ENCODE measurements at regions not wholly inside any gene's neighbourhood (a gene's known extent, or its start where the extent isn't known, plus 50 kb on each side); places are given as distances from the start of the nearest gene placed in this dataset.
A peak's percentile ranks its signal among the peaks of the same experiment; 100 is the strongest.
"Not testable (repeated sequence)": the region's sequence is repeated elsewhere in the genome, so short reads cannot be mapped to it uniquely, and the experiment has no call there.

DNA sequence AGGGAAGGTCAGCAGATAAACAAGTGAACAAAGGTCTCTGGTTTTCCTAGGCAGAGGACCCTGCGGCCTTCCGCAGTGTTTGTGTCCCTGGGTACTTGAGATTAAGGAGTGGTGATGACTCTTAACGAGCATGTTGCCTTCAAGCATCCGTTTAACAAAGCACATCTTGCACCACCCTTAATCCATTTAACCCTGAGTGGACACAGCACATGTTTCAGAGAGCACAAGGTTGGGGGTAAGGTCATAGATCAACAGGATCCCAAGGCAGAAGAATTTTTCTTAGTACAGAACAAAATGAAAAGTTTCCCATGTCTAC, 966.4 kb upstream of the DEFB115 start:
- POLR2A ChIA-PET; intact Hi-C loops (cut with micrococcal nuclease); H3K27me3 ChIP-seq (ENCODE audit: control insufficient read depth in 2 of 2, insufficient read depth in 2 of 2, low read length in 2 of 2); CTCF ChIA-PET; H3K4me1 ChIP-seq (ENCODE audit: control insufficient read depth in 2 of 2, insufficient read depth in 2 of 2, low read length in 2 of 2); H3K36me3 Mint-ChIP-seq; H3K36me3 ChIP-seq (ENCODE audit: control insufficient read depth in 2 of 3, insufficient read depth in 3 of 3, low read length in 3 of 3); DNase-seq; H3K4me3 ChIP-seq (ENCODE audit: low read length); ATAC-seq; H3K27ac ChIP-seq (ENCODE audit: low read depth, low read length); H3K27me3 Mint-ChIP-seq; H3K9me3 ChIP-seq (ENCODE audit: control insufficient read depth in 2 of 3, low read length in 3 of 3): not testable (repeated sequence)
- Mint-ChIP-seq H3K9me3 (peaks cover 0 to 43% (median 0%) of the 10 kb centered on the region in 11 donors), H3K27ac (peak overlapping the region in 7 of 9 donors; percentile 67 to 96 (median 89)), H3K4me3 (peak overlapping the region in 7 of 10 donors; percentile 43 to 91 (median 82)), H3K4me1 (peaks cover 0 to 33% (median 14%) of the 10 kb centered on the region in 7 donors)

DNA sequence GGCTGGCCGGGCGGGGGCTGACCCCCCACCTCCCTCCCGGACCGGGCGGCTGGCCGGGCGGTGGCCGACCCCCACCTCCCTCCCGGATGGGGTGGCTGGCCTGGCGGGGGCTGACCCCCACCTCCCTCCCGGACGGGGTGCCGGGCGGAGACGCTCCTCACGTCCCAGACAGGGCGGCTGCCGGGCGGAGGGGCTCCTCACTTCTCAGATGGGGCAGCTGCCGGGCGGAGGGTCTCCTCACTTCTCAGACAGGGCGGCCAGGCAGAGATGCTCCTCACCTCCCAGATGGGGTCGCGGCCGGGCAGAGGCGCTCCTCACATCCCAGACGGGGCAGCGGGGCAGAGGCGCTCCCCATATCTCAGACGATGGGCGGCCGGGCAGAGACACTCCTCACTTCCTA, 965.8 kb upstream of the DEFB115 start:
- DNase-seq; intact Hi-C loops (cut with micrococcal nuclease); CTCF ChIA-PET; H3K36me3 ChIP-seq (ENCODE audit: control insufficient read depth in 2 of 3, insufficient read depth in 3 of 3, low read length in 3 of 3); H3K27ac Mint-ChIP-seq; H3K27ac ChIP-seq (ENCODE audit: low read depth, low read length); H3K4me3 Mint-ChIP-seq; H3K27me3 ChIP-seq (ENCODE audit: control insufficient read depth in 2 of 2, insufficient read depth in 2 of 2, low read length in 2 of 2); H3K4me1 ChIP-seq (ENCODE audit: control insufficient read depth in 2 of 2, insufficient read depth in 2 of 2, low read length in 2 of 2); H3K27me3 Mint-ChIP-seq; POLR2A ChIA-PET; H3K36me3 Mint-ChIP-seq; ATAC-seq; H3K9me3 ChIP-seq (ENCODE audit: control insufficient read depth in 2 of 3, low read length in 3 of 3); H3K4me3 ChIP-seq (ENCODE audit: low read length): not testable (repeated sequence)
- Mint-ChIP-seq H3K4me1 (peaks cover 0 to 30% (median 11%) of the 10 kb centered on the region in 7 donors), H3K9me3 (peaks cover 0 to 44% (median 0%) of the 10 kb centered on the region in 11 donors)

DNA sequence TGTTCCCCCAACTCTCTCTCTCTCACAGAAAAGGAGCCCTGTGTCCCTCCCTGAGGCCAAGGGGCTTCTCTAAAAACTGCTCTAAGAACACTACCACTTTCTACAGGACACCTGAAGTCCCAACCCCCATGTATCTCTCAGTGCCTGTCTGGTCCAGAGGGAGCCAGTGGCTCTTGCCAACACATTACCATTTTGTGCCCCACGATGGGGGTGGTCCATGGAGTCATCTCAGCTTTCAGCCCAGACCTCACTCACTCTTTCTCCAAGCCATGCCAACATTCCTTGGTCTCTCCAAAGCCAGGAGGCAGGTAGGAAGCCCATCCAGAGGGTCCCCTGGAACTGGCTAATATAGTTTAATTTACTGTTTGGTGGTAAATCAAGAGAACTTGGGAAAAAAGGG, 962.1 kb upstream of the DEFB115 start:
- Mint-ChIP-seq H3K9me3 (peaks cover 0 to 38% (median 0%) of the 10 kb centered on the region in 11 donors), H3K27me3 (peaks cover 4 to 20% (median 12%) of the 10 kb centered on the region in 5 donors), H3K4me1 (peaks cover 0 to 13% (median 5%) of the 10 kb centered on the region in 7 donors)
- H3K27me3 ChIP-seq (ENCODE audit: control insufficient read depth in 2 of 2, insufficient read depth in 2 of 2, low read length in 2 of 2); POLR2A ChIA-PET; H3K4me1 ChIP-seq (ENCODE audit: control insufficient read depth in 2 of 2, insufficient read depth in 2 of 2, low read length in 2 of 2); H3K4me3 ChIP-seq (ENCODE audit: low read length); CTCF ChIA-PET; H3K27ac Mint-ChIP-seq; H3K36me3 Mint-ChIP-seq; H3K36me3 ChIP-seq (ENCODE audit: control insufficient read depth in 2 of 3, insufficient read depth in 3 of 3, low read length in 3 of 3); H3K27ac ChIP-seq (ENCODE audit: low read depth, low read length); DNase-seq; ATAC-seq; H3K9me3 ChIP-seq (ENCODE audit: control insufficient read depth in 2 of 3, low read length in 3 of 3); H3K4me3 Mint-ChIP-seq; intact Hi-C loops (cut with micrococcal nuclease): not testable (repeated sequence)

DNA sequence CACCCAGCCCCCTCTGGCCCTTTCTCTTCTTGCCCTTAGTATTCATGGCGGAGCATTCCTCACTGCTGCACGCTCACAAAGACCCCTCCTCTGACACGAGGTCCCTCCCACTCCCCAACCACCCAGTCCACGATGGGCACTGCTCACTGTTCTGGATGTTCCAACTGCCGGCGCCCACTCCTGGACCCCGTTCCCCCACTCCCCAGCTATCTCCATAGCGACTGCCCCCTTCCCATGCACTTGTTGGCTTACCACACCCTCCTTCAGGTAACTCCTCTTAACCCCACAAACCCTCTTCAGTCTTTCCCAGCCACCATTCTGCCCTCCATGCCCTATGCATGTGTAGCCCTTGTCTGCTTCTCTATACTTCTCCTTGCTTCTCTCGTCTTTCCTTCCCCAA, 961.5 kb upstream of the DEFB115 start:
- H3K4me1 ChIP-seq (ENCODE audit: control insufficient read depth in 2 of 2, insufficient read depth in 2 of 2, low read length in 2 of 2); H3K36me3 ChIP-seq (ENCODE audit: control insufficient read depth in 2 of 3, insufficient read depth in 3 of 3, low read length in 3 of 3); H3K4me3 ChIP-seq (ENCODE audit: low read length); H3K27me3 ChIP-seq (ENCODE audit: control insufficient read depth in 2 of 2, insufficient read depth in 2 of 2, low read length in 2 of 2); intact Hi-C loops (cut with micrococcal nuclease); H3K9me3 ChIP-seq (ENCODE audit: control insufficient read depth in 2 of 3, low read length in 3 of 3); POLR2A ChIA-PET; ATAC-seq; H3K27ac Mint-ChIP-seq; H3K36me3 Mint-ChIP-seq; H3K4me3 Mint-ChIP-seq; CTCF ChIA-PET; H3K27ac ChIP-seq (ENCODE audit: low read depth, low read length); DNase-seq: not testable (repeated sequence)
- peaks cover 4 to 26% (median 12%) of the 10 kb centered on the region in 5 donors for H3K27me3 Mint-ChIP-seq
- peaks cover 0 to 34% (median 0%) of the 10 kb centered on the region in 11 donors for H3K9me3 Mint-ChIP-seq
- peaks cover 0 to 12% (median 5%) of the 10 kb centered on the region in 7 donors for H3K4me1 Mint-ChIP-seq

DNA sequence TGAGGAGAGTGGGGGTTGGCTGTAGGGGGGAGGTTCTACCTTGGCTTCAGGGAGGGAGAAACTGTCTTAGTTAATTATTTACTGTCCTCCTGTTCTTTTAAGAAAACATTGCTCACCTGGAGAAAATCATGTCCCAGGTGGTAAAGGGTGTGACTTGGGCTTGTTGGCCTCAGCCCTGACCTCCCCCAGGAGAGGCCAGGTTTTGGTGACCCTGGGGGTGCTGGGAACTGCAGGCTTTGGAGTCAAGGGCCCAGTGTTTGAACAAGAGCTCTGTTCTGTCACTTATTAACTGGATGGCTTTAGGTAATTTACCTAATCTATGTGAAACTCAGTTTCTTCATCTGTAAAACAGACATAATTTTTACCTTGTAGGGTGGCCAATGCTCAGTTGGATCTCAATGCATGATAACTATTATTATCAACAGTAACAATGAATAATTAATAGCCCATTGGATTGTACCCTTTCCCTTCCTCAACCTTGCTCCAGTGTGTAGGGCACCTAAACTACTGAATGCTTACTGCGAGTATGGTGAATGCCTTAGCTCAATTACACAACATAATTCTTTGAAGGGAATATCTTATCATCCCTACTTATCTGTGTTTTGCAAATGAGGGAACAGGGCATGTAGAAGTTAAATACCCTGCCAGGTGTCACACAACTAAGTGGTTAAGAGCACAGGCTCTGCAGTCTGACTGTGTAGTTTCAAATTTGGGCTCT, 959.4 kb upstream of the DEFB115 start:
- Mint-ChIP-seq H3K4me1 (peaks cover 0 to 18% (median 5%) of the 10 kb centered on the region in 7 donors), H3K27me3 (peaks cover 4 to 28% (median 12%) of the 10 kb centered on the region in 5 donors), H3K9me3 (peaks cover 0 to 29% (median 0%) of the 10 kb centered on the region in 11 donors)
- POLR2A ChIA-PET; H3K27ac Mint-ChIP-seq; H3K4me1 ChIP-seq (ENCODE audit: control insufficient read depth in 2 of 2, insufficient read depth in 2 of 2, low read length in 2 of 2); H3K36me3 Mint-ChIP-seq; CTCF ChIA-PET; ATAC-seq; H3K4me3 ChIP-seq (ENCODE audit: low read length); H3K9me3 ChIP-seq (ENCODE audit: control insufficient read depth in 2 of 3, low read length in 3 of 3); H3K4me3 Mint-ChIP-seq; H3K36me3 ChIP-seq (ENCODE audit: control insufficient read depth in 2 of 3, insufficient read depth in 3 of 3, low read length in 3 of 3); DNase-seq; H3K27me3 ChIP-seq (ENCODE audit: control insufficient read depth in 2 of 2, insufficient read depth in 2 of 2, low read length in 2 of 2); H3K27ac ChIP-seq (ENCODE audit: low read depth, low read length); intact Hi-C loops (cut with micrococcal nuclease): not testable (repeated sequence)

DNA sequence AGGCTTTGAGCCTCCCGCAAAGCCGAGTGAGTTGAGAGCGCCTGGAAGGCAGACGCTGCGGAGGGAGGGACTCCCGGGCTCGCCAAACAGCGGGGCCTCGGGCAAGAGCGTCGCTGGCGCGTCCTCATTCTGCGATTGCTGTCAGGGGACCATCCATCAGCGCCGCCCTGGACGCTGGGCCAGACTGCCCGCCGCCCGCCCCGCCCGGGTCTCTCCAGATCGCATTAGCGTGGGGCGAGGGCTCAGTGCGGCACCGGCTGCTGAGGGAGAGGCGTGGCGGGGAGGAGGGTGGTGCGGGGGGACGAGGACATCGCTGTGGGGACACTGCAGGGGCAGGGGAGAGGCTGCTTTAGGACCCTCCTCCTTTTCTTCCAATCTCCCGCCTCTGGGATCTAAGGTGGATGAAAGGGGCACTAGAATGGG, 957.2 kb upstream of the DEFB115 start:
- intact Hi-C loops (cut with micrococcal nuclease); H3K36me3 ChIP-seq (ENCODE audit: control insufficient read depth in 2 of 3, insufficient read depth in 3 of 3, low read length in 3 of 3); DNase-seq; POLR2A ChIA-PET; H3K27me3 ChIP-seq (ENCODE audit: control insufficient read depth in 2 of 2, insufficient read depth in 2 of 2, low read length in 2 of 2); H3K27ac ChIP-seq (ENCODE audit: low read depth, low read length); H3K36me3 Mint-ChIP-seq; H3K4me3 ChIP-seq (ENCODE audit: low read length); H3K4me1 ChIP-seq (ENCODE audit: control insufficient read depth in 2 of 2, insufficient read depth in 2 of 2, low read length in 2 of 2); ATAC-seq; H3K9me3 ChIP-seq (ENCODE audit: control insufficient read depth in 2 of 3, low read length in 3 of 3); CTCF ChIA-PET: not testable (repeated sequence)
- peak overlapping the region in 8 of 10 donors; percentile 58 to 82 (median 69) for H3K4me3 Mint-ChIP-seq
- H3K27me3 Mint-ChIP-seq, result peaks cover 4 to 28% (median 12%) of the 10 kb centered on the region in 5 donors
- peak overlapping the region in 1 of 9 donors; percentile 38 for H3K27ac Mint-ChIP-seq
- H3K9me3 Mint-ChIP-seq, result peaks cover 0 to 28% (median 0%) of the 10 kb centered on the region in 11 donors
- peaks cover 0 to 18% (median 5%) of the 10 kb centered on the region in 7 donors for H3K4me1 Mint-ChIP-seq

DNA sequence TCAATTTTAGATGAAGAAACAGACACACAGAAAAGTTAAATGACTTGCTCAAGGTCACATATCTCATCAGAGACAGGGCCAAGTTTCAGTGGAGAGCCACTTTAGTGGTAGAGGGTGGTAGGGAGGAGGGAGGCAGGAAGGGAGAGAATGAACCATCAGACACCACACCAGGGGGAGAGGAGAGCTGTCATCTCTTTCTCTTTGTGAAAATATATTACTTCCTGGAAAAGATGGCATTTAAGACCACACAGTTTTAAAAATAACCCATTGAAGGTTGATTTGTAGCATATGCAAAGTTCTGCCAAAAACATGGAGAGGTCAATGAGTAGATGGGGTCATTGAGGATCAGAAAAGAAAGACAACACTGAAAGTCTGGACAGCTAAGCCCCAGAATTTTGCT, 954.7 kb upstream of the DEFB115 start:
- H3K27ac Mint-ChIP-seq; H3K4me1 ChIP-seq (ENCODE audit: control insufficient read depth in 2 of 2, insufficient read depth in 2 of 2, low read length in 2 of 2); H3K36me3 ChIP-seq (ENCODE audit: control insufficient read depth in 2 of 3, insufficient read depth in 3 of 3, low read length in 3 of 3); H3K27ac ChIP-seq (ENCODE audit: low read depth, low read length); DNase-seq; H3K36me3 Mint-ChIP-seq; H3K9me3 ChIP-seq (ENCODE audit: control insufficient read depth in 2 of 3, low read length in 3 of 3); POLR2A ChIA-PET; H3K4me3 Mint-ChIP-seq; ATAC-seq; H3K27me3 ChIP-seq (ENCODE audit: control insufficient read depth in 2 of 2, insufficient read depth in 2 of 2, low read length in 2 of 2); intact Hi-C loops (cut with micrococcal nuclease); CTCF ChIA-PET; H3K4me3 ChIP-seq (ENCODE audit: low read length): not testable (repeated sequence)
- Mint-ChIP-seq H3K9me3 (peaks cover 0 to 21% (median 0%) of the 10 kb centered on the region in 11 donors), H3K4me1 (peaks cover 0 to 18% (median 5%) of the 10 kb centered on the region in 7 donors), H3K27me3 (peaks cover 4 to 20% (median 8%) of the 10 kb centered on the region in 5 donors)
